HUES6 (cell line): ENCODE measurements at regions not wholly inside any gene's neighbourhood (a gene's known extent, or its start where the extent isn't known, plus 50 kb on each side); places are given as distances from the start of the nearest gene placed in this dataset.

Experiments
- H3K27ac ChIP-seq: 2 replicates; pipeline ENCODE4 v1.7.0; 2013; ENCODE audit warnings: low read depth, mild to moderate bottlenecking, low read length, inconsistent platforms
- H3K27me3 ChIP-seq: 2 replicates; pipeline ENCODE4 v1.6.1; 2013; ENCODE audit warnings: low read length; ENCODE audit not compliant: control insufficient read depth, insufficient read depth
- H3K36me3 ChIP-seq: 2 replicates; pipeline ENCODE4 v1.6.1; 2013; ENCODE audit warnings: low read length; ENCODE audit not compliant: control insufficient read depth, insufficient read depth
- H3K4me1 ChIP-seq: 2 replicates; pipeline ENCODE4 v1.6.1; 2013; ENCODE audit warnings: low read length; ENCODE audit not compliant: control insufficient read depth, insufficient read depth
- H3K4me3 ChIP-seq: 2 replicates; pipeline ENCODE4 v1.5.1; 2013; ENCODE audit warnings: low read depth, low read length
- H3K9ac ChIP-seq: one replicate; pipeline ENCODE4 v1.6.1; 2013; ENCODE audit warnings: mild to moderate bottlenecking, low read length
- H3K9me3 ChIP-seq: 2 replicates; pipeline ENCODE4 v1.6.1; 2013; ENCODE audit warnings: low read depth, low read length; ENCODE audit not compliant: control insufficient read depth, insufficient read depth

GRCh38 chr2:82848285-82848684 is 1610.8 kb downstream of the SUCLG1 start:
- Histone ChIP-seq H3K27me3 (no peaks in the 10 kb centered on the region), H3K4me3 (no peak overlapping the region), H3K36me3 (no peaks in the 10 kb centered on the region), H3K9ac (no peak overlapping the region), H3K9me3 (no peaks in the 10 kb centered on the region), H3K27ac (no peak overlapping the region), H3K4me1 (no peaks in the 10 kb centered on the region)

GRCh38 chr2:82839036-82839435 is 1620.0 kb downstream of the SUCLG1 start:
- Histone ChIP-seq H3K27ac (no peak overlapping the region), H3K4me3 (no peak overlapping the region), H3K4me1 (no peaks in the 10 kb centered on the region), H3K36me3 (no peaks in the 10 kb centered on the region), H3K9ac (no peak overlapping the region), H3K9me3 (no peaks in the 10 kb centered on the region), H3K27me3 (no peaks in the 10 kb centered on the region)

GRCh38 chr2:82837588-82838304 is 1621.3 kb downstream of the SUCLG1 start:
- H3K4me3 ChIP-seq: no peak overlapping the region
- H3K4me1 ChIP-seq: no peaks in the 10 kb centered on the region
- no peak overlapping the region for H3K9ac ChIP-seq
- no peaks in the 10 kb centered on the region for H3K9me3 ChIP-seq
- H3K27me3 ChIP-seq: no peaks in the 10 kb centered on the region
- no peak overlapping the region for H3K27ac ChIP-seq
- H3K36me3 ChIP-seq: no peaks in the 10 kb centered on the region

- no peaks in the 10 kb centered on the region for H3K9me3 ChIP-seq
- no peak overlapping the region for H3K9ac ChIP-seq
- no peaks in the 10 kb centered on the region for H3K27me3 ChIP-seq
- peaks cover 3% of the 10 kb centered on the region; the same call in 1 of the 2 replicates for H3K4me1 ChIP-seq
- no peak overlapping the region for H3K4me3 ChIP-seq
- H3K36me3 ChIP-seq: no peaks in the 10 kb centered on the region
- H3K27ac ChIP-seq: no peak overlapping the region
These were observed 1624.2 kb downstream of the SUCLG1 start for GRCh38 chr2:82834893-82835292.

GRCh38 chr2:82827426-82827825 is 1631.7 kb downstream of the SUCLG1 start:
- no peaks in the 10 kb centered on the region for H3K36me3 ChIP-seq
- H3K9ac ChIP-seq: no peak overlapping the region
- no peak overlapping the region for H3K27ac ChIP-seq
- H3K9me3 ChIP-seq: no peaks in the 10 kb centered on the region
- H3K4me1 ChIP-seq: peaks cover 3% of the 10 kb centered on the region; the same call in 1 of the 2 replicates
- H3K27me3 ChIP-seq: no peaks in the 10 kb centered on the region
- no peak overlapping the region for H3K4me3 ChIP-seq

GRCh38 chr2:82826437-82826836 is 1632.6 kb downstream of the SUCLG1 start:
- no peaks in the 10 kb centered on the region for H3K27me3 ChIP-seq
- no peak overlapping the region for H3K9ac ChIP-seq
- H3K27ac ChIP-seq: no peak overlapping the region
- H3K9me3 ChIP-seq: no peaks in the 10 kb centered on the region
- H3K4me3 ChIP-seq: no peak overlapping the region
- no peaks in the 10 kb centered on the region for H3K36me3 ChIP-seq
- H3K4me1 ChIP-seq: peaks cover 3% of the 10 kb centered on the region; the same call in 1 of the 2 replicates

GRCh38 chr2:82825410-82826090 is 1633.5 kb downstream of the SUCLG1 start:
- Histone ChIP-seq H3K36me3 (no peaks in the 10 kb centered on the region), H3K9me3 (no peaks in the 10 kb centered on the region), H3K27ac (no peak overlapping the region), H3K9ac (no peak overlapping the region), H3K4me3 (no peak overlapping the region), H3K27me3 (no peaks in the 10 kb centered on the region), H3K4me1 (no peaks in the 10 kb centered on the region)

- Histone ChIP-seq H3K9me3 (no peaks in the 10 kb centered on the region), H3K27ac (no peak overlapping the region), H3K27me3 (no peaks in the 10 kb centered on the region), H3K9ac (no peak overlapping the region), H3K4me3 (no peak overlapping the region), H3K36me3 (no peaks in the 10 kb centered on the region), H3K4me1 (no peaks in the 10 kb centered on the region)
These were observed 1635.2 kb downstream of the SUCLG1 start for GRCh38 chr2:82823892-82824291.

GRCh38 chr2:82819951-82820350 is 1639.1 kb downstream of the SUCLG1 start:
- Histone ChIP-seq H3K9me3 (no peaks in the 10 kb centered on the region), H3K4me1 (no peaks in the 10 kb centered on the region), H3K9ac (no peak overlapping the region), H3K27me3 (no peaks in the 10 kb centered on the region), H3K36me3 (no peaks in the 10 kb centered on the region), H3K4me3 (no peak overlapping the region), H3K27ac (no peak overlapping the region)

- Histone ChIP-seq H3K36me3 (no peaks in the 10 kb centered on the region), H3K27ac (no peak overlapping the region), H3K4me1 (no peaks in the 10 kb centered on the region), H3K9me3 (no peaks in the 10 kb centered on the region), H3K4me3 (no peak overlapping the region), H3K27me3 (no peaks in the 10 kb centered on the region), H3K9ac (no peak overlapping the region)
These were observed 1644.9 kb downstream of the SUCLG1 start for GRCh38 chr2:82814146-82814545.

GRCh38 chr2:82811946-82812345 is 1647.1 kb downstream of the SUCLG1 start:
- H3K27ac ChIP-seq: no peak overlapping the region
- no peak overlapping the region for H3K4me3 ChIP-seq
- no peaks in the 10 kb centered on the region for H3K27me3 ChIP-seq
- H3K4me1 ChIP-seq: no peaks in the 10 kb centered on the region
- H3K9me3 ChIP-seq: no peaks in the 10 kb centered on the region
- H3K9ac ChIP-seq: no peak overlapping the region
- no peaks in the 10 kb centered on the region for H3K36me3 ChIP-seq
